ENCODE measurements at regions not wholly inside any gene's neighbourhood (a gene's known extent, or its start where the extent isn't known, plus 50 kb on each side); places are given as distances from the start of the nearest gene placed in this dataset.
A peak's percentile ranks its signal among the peaks of the same experiment; 100 is the strongest.

- WGBS: 53% methylated on average over 4 of the region's 4 CpGs
- no peaks in the 10 kb centered on the region for H3K4me1 ChIP-seq (ENCODE audit: control insufficient read depth in 4 of 4, insufficient read depth in 4 of 4, low read length in 3 of 4)
- H3K36me3 ChIP-seq (ENCODE audit: control insufficient read depth in 4 of 4, insufficient read depth in 3 of 4, low read depth in 1 of 4, low read length in 3 of 4): no peaks in the 10 kb centered on the region
- no peak overlapping the region for H3K4me3 ChIP-seq (ENCODE audit: low read depth in 1 of 3, low read length in 3 of 3)
- peak; percentile 5 to 22 for TF ChIP-seq RAD21 (IDR thresholded peaks at IDR 0.05)
- TF ChIP-seq ATF3 (IDR thresholded peaks at IDR 0.05): no peak
- no peak for TF ChIP-seq FOXA1 (IDR thresholded peaks at IDR 0.05)
- no peak for DNase-seq (ENCODE audit: low spot score)
- H3K27ac ChIP-seq (ENCODE audit: low read depth in 1 of 2, low read length in 2 of 2): no peak overlapping the region
- H3K9me3 ChIP-seq (ENCODE audit: control insufficient read depth in 4 of 4, low read length in 3 of 4): no peaks in the 10 kb centered on the region
- H3K9ac ChIP-seq (ENCODE audit: low read depth in 1 of 2, low read length in 2 of 2): no peak overlapping the region
- H3K27me3 ChIP-seq (ENCODE audit: control insufficient read depth in 4 of 4, insufficient read depth in 4 of 4, low read length in 3 of 4): no peaks in the 10 kb centered on the region
Measured at GRCh38 chr11:32297611-32298011, 137.7 kb downstream of the WT1 start.

- WGBS: 79% methylated on average over 4 of the region's 4 CpGs
Measured at GRCh38 chr11:32302826-32303225, 132.5 kb downstream of the WT1 start.

GRCh38 chr11:32304521-32304920 lies 130.8 kb downstream of the WT1 start:
- no peaks in the 10 kb centered on the region for H3K9me3 ChIP-seq (ENCODE audit: control insufficient read depth in 4 of 4, low read length in 3 of 4)
- TF ChIP-seq NR2F2 (IDR thresholded peaks at IDR 0.05): no peak
- TF ChIP-seq, protein P1, sequence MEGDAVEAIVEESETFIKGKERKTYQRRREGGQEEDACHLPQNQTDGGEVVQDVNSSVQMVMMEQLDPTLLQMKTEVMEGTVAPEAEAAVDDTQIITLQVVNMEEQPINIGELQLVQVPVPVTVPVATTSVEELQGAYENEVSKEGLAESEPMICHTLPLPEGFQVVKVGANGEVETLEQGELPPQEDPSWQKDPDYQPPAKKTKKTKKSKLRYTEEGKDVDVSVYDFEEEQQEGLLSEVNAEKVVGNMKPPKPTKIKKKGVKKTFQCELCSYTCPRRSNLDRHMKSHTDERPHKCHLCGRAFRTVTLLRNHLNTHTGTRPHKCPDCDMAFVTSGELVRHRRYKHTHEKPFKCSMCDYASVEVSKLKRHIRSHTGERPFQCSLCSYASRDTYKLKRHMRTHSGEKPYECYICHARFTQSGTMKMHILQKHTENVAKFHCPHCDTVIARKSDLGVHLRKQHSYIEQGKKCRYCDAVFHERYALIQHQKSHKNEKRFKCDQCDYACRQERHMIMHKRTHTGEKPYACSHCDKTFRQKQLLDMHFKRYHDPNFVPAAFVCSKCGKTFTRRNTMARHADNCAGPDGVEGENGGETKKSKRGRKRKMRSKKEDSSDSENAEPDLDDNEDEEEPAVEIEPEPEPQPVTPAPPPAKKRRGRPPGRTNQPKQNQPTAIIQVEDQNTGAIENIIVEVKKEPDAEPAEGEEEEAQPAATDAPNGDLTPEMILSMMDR (IDR thresholded peaks at IDR 0.05; ENCODE audit: low read depth, low read length, missing input control): no peak
- TF ChIP-seq SP1 (IDR thresholded peaks at IDR 0.05): no peak
- no peak for TF ChIP-seq FOXA1 (IDR thresholded peaks at IDR 0.05)
- TF ChIP-seq FOXA2 (IDR thresholded peaks at IDR 0.05): no peak
- no peak for TF ChIP-seq ZBTB33 (IDR thresholded peaks at IDR 0.05)
- TF ChIP-seq TAF1 (conservative IDR thresholded peaks at IDR 0.05): no peak
- no peak for TF ChIP-seq MAX (IDR thresholded peaks at IDR 0.05)
- TF ChIP-seq RXRA (IDR thresholded peaks at IDR 0.05): no peak
- no peak for TF ChIP-seq ATF3 (IDR thresholded peaks at IDR 0.05)
- TF ChIP-seq EGR1 (IDR thresholded peaks at IDR 0.05; ENCODE audit: low read depth in 2 of 2): no peak
- no peak for TF ChIP-seq JUND (IDR thresholded peaks at IDR 0.05)
- WGBS: 81% methylated on average over 2 of the region's 2 CpGs

More at GRCh38 chr11:32302826-32303225, 132.5 kb downstream of the WT1 start:
- Histone ChIP-seq H3K9ac (ENCODE audit: low read depth in 1 of 2, low read length in 2 of 2) (no peak overlapping the region), H3K4me1 (ENCODE audit: control insufficient read depth in 4 of 4, insufficient read depth in 4 of 4, low read length in 3 of 4) (no peaks in the 10 kb centered on the region), H3K27ac (ENCODE audit: low read depth in 1 of 2, low read length in 2 of 2) (no peak overlapping the region), H3K4me3 (ENCODE audit: low read depth in 1 of 3, low read length in 3 of 3) (no peak overlapping the region), H3K27me3 (ENCODE audit: control insufficient read depth in 4 of 4, insufficient read depth in 4 of 4, low read length in 3 of 4) (no peaks in the 10 kb centered on the region), H3K9me3 (ENCODE audit: control insufficient read depth in 4 of 4, low read length in 3 of 4) (no peaks in the 10 kb centered on the region), H3K36me3 (ENCODE audit: control insufficient read depth in 4 of 4, insufficient read depth in 3 of 4, low read depth in 1 of 4, low read length in 3 of 4) (no peaks in the 10 kb centered on the region)
- no peak for TF ChIP-seq RAD21 (IDR thresholded peaks at IDR 0.05)
- TF ChIP-seq MAX (IDR thresholded peaks at IDR 0.05): no peak
- TF ChIP-seq EGR1 (IDR thresholded peaks at IDR 0.05; ENCODE audit: low read depth in 2 of 2): no peak
- TF ChIP-seq TAF1 (conservative IDR thresholded peaks at IDR 0.05): no peak
- no peak for TF ChIP-seq HNF4G (IDR thresholded peaks at IDR 0.05)
- no peak for TF ChIP-seq FOXA2 (IDR thresholded peaks at IDR 0.05)
- no peak for TF ChIP-seq GABPA (IDR thresholded peaks at IDR 0.05 in 1 of 2, conservative IDR thresholded peaks at IDR 0.05 in 1 of 2)
- no peak for TF ChIP-seq JUND (IDR thresholded peaks at IDR 0.05)
- TF ChIP-seq HNF4A (conservative IDR thresholded peaks at IDR 0.05): no peak
- DNase-seq (ENCODE audit: low spot score): no peak

More at GRCh38 chr11:32304521-32304920, 130.8 kb downstream of the WT1 start:
- Histone ChIP-seq H3K4me1 (ENCODE audit: control insufficient read depth in 4 of 4, insufficient read depth in 4 of 4, low read length in 3 of 4) (no peaks in the 10 kb centered on the region), H3K27ac (ENCODE audit: low read depth in 1 of 2, low read length in 2 of 2) (no peak overlapping the region), H3K4me3 (ENCODE audit: low read depth in 1 of 3, low read length in 3 of 3) (no peak overlapping the region), H3K27me3 (ENCODE audit: control insufficient read depth in 4 of 4, insufficient read depth in 4 of 4, low read length in 3 of 4) (no peaks in the 10 kb centered on the region), H3K36me3 (ENCODE audit: control insufficient read depth in 4 of 4, insufficient read depth in 3 of 4, low read depth in 1 of 4, low read length in 3 of 4) (no peaks in the 10 kb centered on the region), H3K9ac (ENCODE audit: low read depth in 1 of 2, low read length in 2 of 2) (no peak overlapping the region)
- no peak for DNase-seq (ENCODE audit: low spot score)

Data from liver (tissue), 8 donors.